Keratinocyte (primary cell): ENCODE measurements at regions not wholly inside any gene's neighbourhood (a gene's known extent, or its start where the extent isn't known, plus 50 kb on each side); places are given as distances from the start of the nearest gene placed in this dataset.
"Not testable (repeated sequence)": the region's sequence is repeated elsewhere in the genome, so short reads cannot be mapped to it uniquely, and the experiment has no call there.

Experiments
- DNase-seq: peaks from one replicate; pipeline ENCODE4 v3.0.0-alpha.2; 2011; ENCODE audit warnings: low read depth, missing footprints, low spot score
- FAIRE-seq: peaks from 2 replicates; lab custom pipeline; 2011; peaks lifted over from hg19 to GRCh38; lab: Jason Lieb, UNC
- H2AFZ ChIP-seq: 2 replicates; pipeline ENCODE4 v1.6.0; 2012; ENCODE audit warnings: low read length, control low read depth, inconsistent platforms; ENCODE audit not compliant: control insufficient read depth
- H3K27ac ChIP-seq: 2 replicates; pipeline ENCODE4 v1.5.1; 2011; ENCODE audit warnings: low read length; ENCODE audit not compliant: control insufficient read depth, insufficient read depth
- H3K27me3 ChIP-seq: 3 replicates; pipeline ENCODE4 v1.6.0; 2011; ENCODE audit warnings: low read length; ENCODE audit not compliant: control insufficient read depth, insufficient read depth; ENCODE audit errors: extremely low read depth
- H3K36me3 ChIP-seq, 2 experiments: 2 replicates in 1 of 2; 3 replicates in 1 of 2; pipeline ENCODE4 v1.5.1; 2011; ENCODE audit warnings: low read length in 2 of 2, mild to moderate bottlenecking in 1 of 2; ENCODE audit not compliant: control insufficient read depth in 2 of 2, insufficient read depth in 2 of 2; ENCODE audit errors: extremely low read depth in 1 of 2
- H3K4me1 ChIP-seq: 3 replicates; pipeline ENCODE4 v1.5.1; 2011; ENCODE audit warnings: low read length; ENCODE audit not compliant: control insufficient read depth, insufficient read depth; ENCODE audit errors: extremely low read depth
- H3K4me2 ChIP-seq: 3 replicates; pipeline ENCODE4 v1.6.0; 2011; ENCODE audit warnings: low read depth, low read length; ENCODE audit not compliant: control insufficient read depth, insufficient read depth; ENCODE audit errors: extremely low read depth
- H3K4me3 ChIP-seq, 3 experiments: fragments of 200-600 bp in 1 of 3; sonication (generic) in 1 of 3; 2 replicates in 2 of 3; 3 replicates in 1 of 3; pipeline ENCODE4 v1.5.1; 2011 to 2016; ENCODE audit warnings: low read length in 3 of 3, mild to moderate bottlenecking in 3 of 3, control low read depth in 2 of 3, inconsistent platforms in 1 of 3, low read depth in 1 of 3, mixed read lengths in 1 of 3, mixed run types in 1 of 3, moderate library complexity in 1 of 3; ENCODE audit not compliant: control insufficient read depth in 2 of 3, insufficient read depth in 2 of 3; ENCODE audit errors: extremely low read depth in 1 of 3
- H3K79me2 ChIP-seq: 2 replicates; pipeline ENCODE4 v1.6.0; 2012; ENCODE audit warnings: low read length; ENCODE audit not compliant: control insufficient read depth, insufficient read depth
- H3K9ac ChIP-seq: 3 replicates; pipeline ENCODE4 v1.6.0; 2011; ENCODE audit warnings: low read length; ENCODE audit not compliant: control insufficient read depth, insufficient read depth; ENCODE audit errors: extremely low read depth
- H3K9me1 ChIP-seq: 3 replicates; pipeline ENCODE4 v1.6.0; 2011; ENCODE audit warnings: low read length; ENCODE audit not compliant: control insufficient read depth, insufficient read depth; ENCODE audit errors: extremely low read depth
- H3K9me3 ChIP-seq: 2 replicates; pipeline ENCODE4 v1.5.1; 2012; ENCODE audit warnings: low read depth, low read length; ENCODE audit not compliant: control insufficient read depth
- H4K20me1 ChIP-seq: 3 replicates; pipeline ENCODE4 v1.6.0; 2011; ENCODE audit warnings: low read length; ENCODE audit not compliant: control insufficient read depth, insufficient read depth; ENCODE audit errors: extremely low read depth
- EZH2 ChIP-seq: IDR thresholded peaks from one replicate; pipeline ENCODE4 v1.6.1; 2012; ENCODE audit warnings: inconsistent platforms, mild to moderate bottlenecking, low read length, moderate library complexity
- dilution Hi-C: fragments of 300-500 bp; cut with MboI; formaldehyde crosslinking; loops from one replicate; pipeline ENCODE4 v1.7.0; 2020; ENCODE audit warnings: low sequenced_read_pairs; ENCODE audit not compliant: extremely low pct_ligation_motif_present
- TF ChIP-seq, protein P1 (sequence below), 3 experiments: IDR thresholded peaks in 1 of 3; conservative IDR thresholded peaks in 1 of 3; optimal IDR thresholded peaks in 1 of 3; 2 replicates in 2 of 3; 3 replicates in 1 of 3; pipeline versions ENCODE3 to v1.5.1; 2011; ENCODE audit warnings: low read length in 3 of 3, mild to moderate bottlenecking in 3 of 3, moderate library complexity in 2 of 3, control low read depth in 1 of 3, inconsistent platforms in 1 of 3; ENCODE audit not compliant: insufficient read depth in 2 of 3; ENCODE audit errors: extremely low read depth in 1 of 3

DNA sequence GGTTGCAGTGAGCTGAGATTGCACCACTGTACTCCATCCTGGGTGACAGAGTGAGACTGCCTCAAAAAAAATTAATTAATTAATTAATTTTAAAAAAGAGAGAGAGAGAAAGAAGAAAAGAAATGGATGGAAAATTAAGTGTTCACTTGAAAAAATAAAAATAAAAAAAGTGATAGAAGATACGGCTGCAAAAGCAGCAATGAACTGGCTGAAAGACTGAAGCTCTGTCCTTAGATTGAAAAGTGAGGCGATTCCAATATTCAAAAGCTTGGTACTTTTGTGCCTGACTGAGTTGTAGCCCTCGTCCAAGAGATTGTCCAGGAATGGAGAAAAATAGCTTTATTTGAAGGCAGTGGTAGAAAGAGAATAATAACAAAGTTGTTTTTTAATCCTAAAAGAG lies 154.6 kb downstream of the ADSS2 start:
- Histone ChIP-seq H2AFZ (no peak overlapping the region), H3K36me3 (no peaks in the 10 kb centered on the region), H3K4me2 (no peak overlapping the region), H3K4me1 (peaks cover 8% of the 10 kb centered on the region), H3K4me3 (no peak overlapping the region), H3K9me1 (no peaks in the 10 kb centered on the region), H3K9me3 (no peaks in the 10 kb centered on the region), H3K9ac (no peak overlapping the region), H4K20me1 (no peaks in the 10 kb centered on the region), H3K27me3 (no peaks in the 10 kb centered on the region), H3K79me2 (no peaks in the 10 kb centered on the region), H3K27ac (no peak overlapping the region)
- no peak for DNase-seq
- dilution Hi-C loops, result no loop called here
- no peak for FAIRE-seq
- no peak for TF ChIP-seq EZH2
- TF ChIP-seq, protein P1, sequence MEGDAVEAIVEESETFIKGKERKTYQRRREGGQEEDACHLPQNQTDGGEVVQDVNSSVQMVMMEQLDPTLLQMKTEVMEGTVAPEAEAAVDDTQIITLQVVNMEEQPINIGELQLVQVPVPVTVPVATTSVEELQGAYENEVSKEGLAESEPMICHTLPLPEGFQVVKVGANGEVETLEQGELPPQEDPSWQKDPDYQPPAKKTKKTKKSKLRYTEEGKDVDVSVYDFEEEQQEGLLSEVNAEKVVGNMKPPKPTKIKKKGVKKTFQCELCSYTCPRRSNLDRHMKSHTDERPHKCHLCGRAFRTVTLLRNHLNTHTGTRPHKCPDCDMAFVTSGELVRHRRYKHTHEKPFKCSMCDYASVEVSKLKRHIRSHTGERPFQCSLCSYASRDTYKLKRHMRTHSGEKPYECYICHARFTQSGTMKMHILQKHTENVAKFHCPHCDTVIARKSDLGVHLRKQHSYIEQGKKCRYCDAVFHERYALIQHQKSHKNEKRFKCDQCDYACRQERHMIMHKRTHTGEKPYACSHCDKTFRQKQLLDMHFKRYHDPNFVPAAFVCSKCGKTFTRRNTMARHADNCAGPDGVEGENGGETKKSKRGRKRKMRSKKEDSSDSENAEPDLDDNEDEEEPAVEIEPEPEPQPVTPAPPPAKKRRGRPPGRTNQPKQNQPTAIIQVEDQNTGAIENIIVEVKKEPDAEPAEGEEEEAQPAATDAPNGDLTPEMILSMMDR (optimal IDR thresholded peaks at IDR 0.05 in 1 of 3, IDR thresholded peaks at IDR 0.05 in 1 of 3, conservative IDR thresholded peaks at IDR 0.05 in 1 of 3; ENCODE audit: extremely low read depth in 1 of 3, insufficient read depth in 2 of 3, low read length in 3 of 3), result no peak

DNA sequence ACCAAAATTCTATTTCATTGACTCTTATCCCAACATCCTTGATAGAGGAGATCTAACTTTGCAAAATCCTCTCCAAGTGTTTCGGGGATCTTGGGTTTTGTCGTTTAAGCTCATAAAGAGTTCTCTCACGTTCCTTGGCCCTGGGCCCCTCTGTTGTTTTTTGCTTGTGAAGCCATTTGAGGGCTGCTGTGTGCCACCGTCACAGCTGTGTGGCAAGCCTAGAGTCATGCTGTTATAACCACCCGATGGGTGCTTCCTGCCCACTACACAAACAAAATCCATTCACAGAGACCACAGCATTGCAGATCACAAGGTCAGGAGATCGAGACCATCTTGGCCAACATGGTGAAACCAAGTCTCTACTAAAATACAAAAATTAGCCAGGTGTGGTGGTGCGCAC lies 154.1 kb downstream of the ADSS2 start:
- no peak for FAIRE-seq
- H3K36me3 ChIP-seq, result no peaks in the 10 kb centered on the region
- no peak overlapping the region for H3K27ac ChIP-seq
- TF ChIP-seq, protein P1 (optimal IDR thresholded peaks at IDR 0.05 in 1 of 3, IDR thresholded peaks at IDR 0.05 in 1 of 3, conservative IDR thresholded peaks at IDR 0.05 in 1 of 3; ENCODE audit: extremely low read depth in 1 of 3, insufficient read depth in 2 of 3, low read length in 3 of 3), result no peak
- no peak for TF ChIP-seq EZH2
- H3K4me3 ChIP-seq, result no peak overlapping the region
- no peak overlapping the region for H3K9ac ChIP-seq
- H3K9me1 ChIP-seq, result no peaks in the 10 kb centered on the region
- no peaks in the 10 kb centered on the region for H3K79me2 ChIP-seq
- dilution Hi-C loops, result no loop called here
- H3K27me3 ChIP-seq, result no peaks in the 10 kb centered on the region
- no peaks in the 10 kb centered on the region for H4K20me1 ChIP-seq
- H3K4me2 ChIP-seq, result no peak overlapping the region
- H3K4me1 ChIP-seq, result peaks cover 12% of the 10 kb centered on the region
- DNase-seq, result no peak
- H3K9me3 ChIP-seq, result no peaks in the 10 kb centered on the region
- H2AFZ ChIP-seq, result no peak overlapping the region

DNA sequence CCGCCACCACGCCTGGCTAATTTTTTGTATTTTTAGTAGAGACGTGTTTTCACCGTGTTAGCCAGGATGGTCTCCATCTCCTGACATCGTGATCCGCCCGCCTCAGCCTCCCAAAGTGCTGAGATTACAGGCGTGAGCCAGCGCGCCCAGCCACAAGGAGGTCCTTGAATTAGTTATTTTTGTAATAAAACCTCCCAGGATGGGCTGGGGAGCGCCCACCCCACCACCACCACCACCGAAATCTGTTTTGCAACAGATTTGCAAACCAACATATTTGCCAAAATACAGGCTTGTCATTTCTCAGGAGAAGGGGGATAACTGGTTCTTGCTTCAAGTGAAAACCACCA lies 151.7 kb downstream of the ADSS2 start:
- FAIRE-seq, H3K79me2 ChIP-seq, H3K9ac ChIP-seq, H3K36me3 ChIP-seq, H3K27ac ChIP-seq, H3K4me2 ChIP-seq, H3K4me3 ChIP-seq, H3K9me1 ChIP-seq, H2AFZ ChIP-seq, dilution Hi-C loops, H3K27me3 ChIP-seq, H3K9me3 ChIP-seq, DNase-seq, H4K20me1 ChIP-seq: not testable (repeated sequence)
- H3K4me1 ChIP-seq, result peaks cover 25% of the 10 kb centered on the region
